SU-DHL-6 (cell line): ENCODE measurements at regions not wholly inside any gene's neighbourhood (a gene's known extent, or its start where the extent isn't known, plus 50 kb on each side); places are given as distances from the start of the nearest gene placed in this dataset.

Source experiments
- H2AFZ ChIP-seq: fragments of 200-600 bp; sonication (generic); 2 replicates; pipeline ENCODE4 v1.6.1; 2014; ENCODE audit warnings: low read depth, mild to moderate bottlenecking, moderate library complexity, mixed read lengths, antibody characterized with exemption, low read length; ENCODE audit not compliant: severe bottlenecking
- H3F3A ChIP-seq: fragments of 200-600 bp; shearing (Covaris generic); 2 replicates; pipeline ENCODE4 v1.6.0; 2016; ENCODE audit warnings: antibody characterized with exemption, mild to moderate bottlenecking; ENCODE audit not compliant: insufficient read depth
- H3K27ac ChIP-seq: fragments of 200-600 bp; sonication (generic); 2 replicates; pipeline ENCODE4 v1.5.1; 2016; ENCODE audit warnings: low read depth, mild to moderate bottlenecking, low read length, moderate library complexity, mixed read lengths
- H3K27me3 ChIP-seq: fragments of 200-600 bp; sonication (generic), shearing (Covaris generic); 2 replicates; pipeline ENCODE4 v1.6.0; 2014; ENCODE audit warnings: mild to moderate bottlenecking, low read length
- H3K36me3 ChIP-seq: fragments of 200-600 bp; sonication (generic); 2 replicates; pipeline ENCODE4 v1.6.1; 2014; ENCODE audit warnings: mild to moderate bottlenecking, low read length, mixed read lengths
- H3K4me2 ChIP-seq: fragments of 300-600, 200-600 bp; shearing (Covaris generic), sonication (generic); 2 replicates; pipeline ENCODE4 v1.6.0; 2014; ENCODE audit warnings: low read length, low read depth, mild to moderate bottlenecking; ENCODE audit not compliant: poor library complexity, severe bottlenecking
- H3K4me3 ChIP-seq: fragments of 200-600 bp; sonication (generic); 2 replicates; pipeline ENCODE4 v1.5.1; 2014; ENCODE audit warnings: antibody characterized with exemption, low read length, mild to moderate bottlenecking, mixed read lengths; ENCODE audit not compliant: insufficient read depth, poor library complexity, severe bottlenecking
- H3K79me2 ChIP-seq: fragments of 200-600 bp; sonication (generic); 2 replicates; pipeline ENCODE4 v1.6.1; 2014; ENCODE audit warnings: mild to moderate bottlenecking, low read length, moderate library complexity; ENCODE audit not compliant: insufficient read depth
- H3K9ac ChIP-seq: fragments of 200-600 bp; sonication (generic); 2 replicates; pipeline ENCODE4 v1.7.0; 2014; ENCODE audit warnings: mild to moderate bottlenecking, low read length
- H3K9me2 ChIP-seq: fragments of 200-600 bp; sonication (generic); replicated peaks from 2 replicates; pipeline ENCODE4 v1.6.1; 2014; ENCODE audit warnings: low read length; ENCODE audit not compliant: insufficient read depth
- H3K9me3 ChIP-seq: fragments of 200-600 bp; sonication (generic); 2 replicates; pipeline ENCODE4 v1.6.1; 2014; ENCODE audit warnings: low read length, mixed read lengths; ENCODE audit not compliant: insufficient read depth
- H4K20me1 ChIP-seq: fragments of 200-600 bp; sonication (generic); 2 replicates; pipeline ENCODE4 v1.6.1; 2014; ENCODE audit warnings: low read depth, mild to moderate bottlenecking, antibody characterized with exemption, low read length, moderate library complexity, mixed read lengths
- CTCF ChIP-seq: fragments of 200-600 bp; sonication (generic); IDR thresholded peaks from one replicate; pipeline ENCODE4 v1.5.1; 2017; ENCODE audit warnings: antibody characterized with exemption, mild to moderate bottlenecking, low read length, moderate library complexity; ENCODE audit not compliant: insufficient read depth, poor library complexity, severe bottlenecking
- EZH2phosphoT487 ChIP-seq: fragments of 200-600 bp; sonication (generic), shearing (Covaris generic); conservative IDR thresholded peaks from 2 replicates; pipeline ENCODE4 v1.6.1; 2018; ENCODE audit warnings: mild to moderate bottlenecking, antibody characterized with exemption, low read length, moderate library complexity, mixed read lengths

DNA sequence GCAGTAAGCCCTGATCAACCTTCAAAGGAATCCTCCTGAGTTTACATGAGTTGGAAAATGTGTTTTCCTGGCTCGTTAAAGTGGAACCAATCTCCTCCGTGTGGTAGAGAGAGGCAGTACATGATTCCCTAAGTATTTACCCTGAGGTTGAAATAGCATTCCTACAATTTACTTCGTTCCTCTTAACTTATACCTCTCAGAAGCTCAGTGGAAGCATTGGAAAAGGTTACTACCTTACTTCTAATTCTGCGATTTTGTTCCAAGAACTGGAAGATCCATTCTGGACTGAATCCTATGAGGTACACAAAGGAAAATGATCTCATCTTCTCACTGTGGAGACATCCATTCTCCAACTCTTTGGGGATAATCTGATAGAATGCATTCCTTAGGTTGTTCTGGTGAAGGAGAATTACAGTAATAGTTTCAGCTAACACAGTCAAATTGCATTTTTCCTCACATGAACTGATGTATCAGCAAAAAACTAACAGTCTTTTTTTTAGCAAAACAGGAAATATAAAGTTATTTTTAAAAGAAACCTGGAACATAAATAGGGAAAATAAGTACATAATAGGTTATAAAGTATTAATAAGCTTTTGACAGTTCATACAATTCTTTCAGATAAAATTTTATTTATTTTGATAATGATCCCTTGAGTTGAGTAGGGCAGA lies 475.6 kb downstream of the PDZRN4 start:
- Histone ChIP-seq H3K9ac (no peak overlapping the region), H3K36me3 (no peaks in the 10 kb centered on the region), H2AFZ (no peak overlapping the region), H3K27me3 (no peaks in the 10 kb centered on the region), H3F3A (no peaks in the 10 kb centered on the region), H3K4me3 (no peak overlapping the region), H3K4me2 (no peak overlapping the region), H3K27ac (no peak overlapping the region), H3K9me3 (no peaks in the 10 kb centered on the region), H3K9me2 (no peaks in the 10 kb centered on the region), H3K79me2 (no peaks in the 10 kb centered on the region), H4K20me1 (no peaks in the 10 kb centered on the region)
- TF ChIP-seq EZH2phosphoT487 (no peak), CTCF (no peak)

GRCh38 chr12:41661141-41661765 lies 473.1 kb downstream of the PDZRN4 start:
- Histone ChIP-seq H3K36me3 (no peaks in the 10 kb centered on the region), H3F3A (no peaks in the 10 kb centered on the region)

GRCh38 chr12:41656454-41656853 lies 468.3 kb downstream of the PDZRN4 start:
- no peak overlapping the region for H2AFZ ChIP-seq
- no peaks in the 10 kb centered on the region for H3K9me3 ChIP-seq
- H4K20me1 ChIP-seq = no peaks in the 10 kb centered on the region
- H3F3A ChIP-seq = no peaks in the 10 kb centered on the region
- no peaks in the 10 kb centered on the region for H3K9me2 ChIP-seq
- no peak overlapping the region for H3K27ac ChIP-seq
- H3K79me2 ChIP-seq = no peaks in the 10 kb centered on the region
- H3K4me3 ChIP-seq = no peak overlapping the region
- no peaks in the 10 kb centered on the region for H3K36me3 ChIP-seq
- H3K27me3 ChIP-seq = no peaks in the 10 kb centered on the region
- TF ChIP-seq EZH2phosphoT487 = no peak
- TF ChIP-seq CTCF = no peak
- H3K9ac ChIP-seq = no peak overlapping the region
- no peak overlapping the region for H3K4me2 ChIP-seq

More at GRCh38 chr12:41661141-41661765, 473.1 kb downstream of the PDZRN4 start:
- H3K4me3 ChIP-seq = no peak overlapping the region
- no peak overlapping the region for H3K4me2 ChIP-seq
- TF ChIP-seq CTCF = no peak
- no peak for TF ChIP-seq EZH2phosphoT487
- no peaks in the 10 kb centered on the region for H3K27me3 ChIP-seq
- H3K9ac ChIP-seq = no peak overlapping the region
- no peak overlapping the region for H2AFZ ChIP-seq
- H3K79me2 ChIP-seq = no peaks in the 10 kb centered on the region
- no peaks in the 10 kb centered on the region for H4K20me1 ChIP-seq
- no peaks in the 10 kb centered on the region for H3K9me2 ChIP-seq
- no peak overlapping the region for H3K27ac ChIP-seq
- H3K9me3 ChIP-seq = no peaks in the 10 kb centered on the region
